ENCODE measurements at regions not wholly inside any gene's neighbourhood (a gene's known extent, or its start where the extent isn't known, plus 50 kb on each side); places are given as distances from the start of the nearest gene placed in this dataset.

- peak overlapping the region; percentile 74 for H3K4ac ChIP-seq (ENCODE audit: low read depth, low read length)
- WGBS, 2 experiments (ENCODE audit: extremely low coverage in 2 of 2, insufficient read length in 1 of 2), result 88% methylated on average over 3 of the region's 3 CpGs; no CpG with 5 or more reads in 1 of the 2 experiments
- no peaks in the 10 kb centered on the region for H3K79me1 ChIP-seq (ENCODE audit: low read depth in 1 of 2, low read length in 2 of 2)
- H4K8ac ChIP-seq (ENCODE audit: low read depth in 2 of 2, low read length in 2 of 2), result peak overlapping the region in 1 of 2 experiments; percentile 58; a peak in 1 of 4 replicates
- no peak overlapping the region for H2BK5ac ChIP-seq (ENCODE audit: low read depth, low read length, poor library complexity, severe bottlenecking)
- in situ Hi-C loops (cut with MboI; ENCODE audit: low sequenced_read_pairs) (no loop called here), intact Hi-C loops (cut with micrococcal nuclease) (no loop called here), dilution Hi-C loops (cut with HindIII; ENCODE audit: low sequenced_read_pairs, unreplicated experiment) (no loop called here)
- H2BK15ac ChIP-seq (ENCODE audit: low read depth, low read length), result peak overlapping the region; percentile 29; the same call in 2 of the 3 replicates
- H2BK20ac ChIP-seq (ENCODE audit: low read depth, low read length), result peak overlapping the region; percentile 51
- no peak overlapping the region for H4K5ac ChIP-seq (ENCODE audit: low read depth, low read length)
- ChIA-PET CTCF (no interaction called here), POLR2A (ENCODE audit: unreplicated experiment) (interaction anchor here (1.2 kb wide), 1 partner anchor 29 kb away, joined by 5 read pairs; no protein-coding TSS in a partner anchor)
- H2BK120ac ChIP-seq (ENCODE audit: low read depth, low read length), result peak overlapping the region; percentile 13
- no peak overlapping the region for H3K14ac ChIP-seq (replicated peaks; ENCODE audit: low read depth, low read length)
- peak overlapping the region; percentile 84 for H2AK5ac ChIP-seq (ENCODE audit: low read depth, low read length)
- H3K36me3 ChIP-seq (ENCODE audit: control insufficient read depth, insufficient read depth, low read length), result no peaks in the 10 kb centered on the region
- H3K4me2 ChIP-seq (ENCODE audit: low read depth, low read length), result no peak overlapping the region
- no peak overlapping the region for H3K18ac ChIP-seq (ENCODE audit: low read depth, low read length)
- no peak overlapping the region for H3K27ac ChIP-seq (ENCODE audit: insufficient read depth, low read length)
- ATAC-seq (ENCODE audit: low read depth), result no peak
- H3K9me3 ChIP-seq (ENCODE audit: control insufficient read depth, insufficient read depth, low read length), result no peaks in the 10 kb centered on the region; the same call in none of the 2 replicates
- peak overlapping the region; percentile 72 for H4K91ac ChIP-seq (ENCODE audit: insufficient read depth, low read depth, low read length)
- no peaks in the 10 kb centered on the region for H3K27me3 ChIP-seq (ENCODE audit: control insufficient read depth, insufficient read depth, low read length)
- H3K4me1 ChIP-seq (ENCODE audit: control insufficient read depth, insufficient read depth, low read length), result peaks cover 18% of the 10 kb centered on the region
- H2AK9ac ChIP-seq (replicated peaks; ENCODE audit: low read depth, low read length, poor library complexity), result peak overlapping the region; percentile 56
- no peak overlapping the region for H3K4me3 ChIP-seq (ENCODE audit: insufficient read depth, low read depth, low read length)
- TF ChIP-seq MXI1 (IDR thresholded peaks at IDR 0.05; ENCODE audit: borderline replicate concordance, low read depth, low read length) (no peak), FOS (IDR thresholded peaks at IDR 0.05; ENCODE audit: low read depth, low read length) (no peak), RAD21 (IDR thresholded peaks at IDR 0.05; ENCODE audit: low read length) (no peak), MAZ (IDR thresholded peaks at IDR 0.05; ENCODE audit: borderline replicate concordance, low read depth, low read length) (no peak), CTCF (conservative IDR thresholded peaks at IDR 0.05; ENCODE audit: low read depth, low read length) (no peak), USF2 (IDR thresholded peaks at IDR 0.05; ENCODE audit: low read depth, low read length) (no peak), MAFK (IDR thresholded peaks at IDR 0.05; ENCODE audit: low read depth, low read length) (no peak), CEBPB (IDR thresholded peaks at IDR 0.05; ENCODE audit: low read depth, low read length) (no peak), RFX5 (IDR thresholded peaks at IDR 0.05; ENCODE audit: low read depth, low read length) (no peak), ELK1 (IDR thresholded peaks at IDR 0.05; ENCODE audit: borderline replicate concordance, low read depth, low read length) (no peak)
- no peak for DNase-seq
- no peak overlapping the region for H3K56ac ChIP-seq (ENCODE audit: extremely low read depth, insufficient read depth, low read length)
- H3K9ac ChIP-seq (ENCODE audit: low read depth, low read length), result no peak overlapping the region
- no peak overlapping the region for H2AFZ ChIP-seq (replicated peaks; ENCODE audit: low read length, poor library complexity)
- peaks cover 7% of the 10 kb centered on the region; the same call in 1 of the 2 replicates for H3K9me1 ChIP-seq (ENCODE audit: insufficient read depth, low read length)
- no peaks in the 10 kb centered on the region for H4K20me1 ChIP-seq (ENCODE audit: insufficient read depth, low read length)
- no TSS peak for BruUV-seq (replicated peaks)
- H3K23ac ChIP-seq (ENCODE audit: low read depth, low read length), result no peak overlapping the region
Observed at GRCh38 chr7:47639495-47640110, 57.7 kb upstream of the TNS3 start.
